ENCODE measurements at regions not wholly inside any gene's neighbourhood (a gene's known extent, or its start where the extent isn't known, plus 50 kb on each side); places are given as distances from the start of the nearest gene placed in this dataset.

- no peak for TF ChIP-seq CTCF (conservative IDR thresholded peaks at IDR 0.05; ENCODE audit: low read depth, low read length)
- DNase-seq (ENCODE audit: low read depth) = peak; percentile 95
- H3K4me3 ChIP-seq (ENCODE audit: low read depth, low read length) = no peak overlapping the region
Measured at GRCh38 chr4:138650929-138651448, 364.6 kb upstream of the NOCT start.

GRCh38 chr4:138650495-138650894 lies 365.1 kb upstream of the NOCT start:
- DNase-seq (ENCODE audit: low read depth) = no peak
- TF ChIP-seq CTCF (conservative IDR thresholded peaks at IDR 0.05; ENCODE audit: low read depth, low read length) = no peak
- H3K4me3 ChIP-seq (ENCODE audit: low read depth, low read length) = no peak overlapping the region

GRCh38 chr4:138647433-138647832 lies 368.1 kb upstream of the NOCT start:
- no peak overlapping the region for H3K4me3 ChIP-seq (ENCODE audit: low read depth, low read length)
- no peak for DNase-seq (ENCODE audit: low read depth)
- TF ChIP-seq CTCF (conservative IDR thresholded peaks at IDR 0.05; ENCODE audit: low read depth, low read length) = no peak

GRCh38 chr4:138646383-138646782 lies 369.2 kb upstream of the NOCT start:
- no peak for DNase-seq (ENCODE audit: low read depth)
- TF ChIP-seq CTCF (conservative IDR thresholded peaks at IDR 0.05; ENCODE audit: low read depth, low read length) = no peak
- H3K4me3 ChIP-seq (ENCODE audit: low read depth, low read length) = no peak overlapping the region

- TF ChIP-seq CTCF (conservative IDR thresholded peaks at IDR 0.05; ENCODE audit: low read depth, low read length) = no peak
- DNase-seq (ENCODE audit: low read depth) = no peak
- no peak overlapping the region for H3K4me3 ChIP-seq (ENCODE audit: low read depth, low read length)
Measured at GRCh38 chr4:138645289-138645688, 370.3 kb upstream of the NOCT start.

GRCh38 chr4:138644322-138644721 lies 371.3 kb upstream of the NOCT start:
- H3K4me3 ChIP-seq (ENCODE audit: low read depth, low read length) = no peak overlapping the region
- DNase-seq (ENCODE audit: low read depth) = no peak
- no peak for TF ChIP-seq CTCF (conservative IDR thresholded peaks at IDR 0.05; ENCODE audit: low read depth, low read length)

- no peak for TF ChIP-seq CTCF (conservative IDR thresholded peaks at IDR 0.05; ENCODE audit: low read depth, low read length)
- DNase-seq (ENCODE audit: low read depth) = no peak
- no peak overlapping the region for H3K4me3 ChIP-seq (ENCODE audit: low read depth, low read length)
Measured at GRCh38 chr4:138643827-138644226, 371.8 kb upstream of the NOCT start.

All from epithelial cell of proximal tubule (primary cell).